PC-9 (cell line): ENCODE measurements at regions not wholly inside any gene's neighbourhood (a gene's known extent, or its start where the extent isn't known, plus 50 kb on each side); places are given as distances from the start of the nearest gene placed in this dataset.

Experiments used
- BruUV-seq: library from RNA; stranded (reverse); fragments of 400-500 nt; replicated peaks from 2 replicates; lab custom pipeline; 2021; lab: Mats Ljungman, UMichigan
- CTCF ChIA-PET: fragments of 300-600 bp; sonication (Branson Sonifier 250); formaldehyde crosslinking; loops from one replicate; lab custom pipeline; 2022; ENCODE audit warnings: antibody characterized with exemption; lab: Charles Lee
- POLR2A ChIA-PET: fragments of 300-600 bp; sonication (Branson Sonifier 250); formaldehyde crosslinking; loops from one replicate; lab custom pipeline; 2022; ENCODE audit warnings: antibody characterized with exemption; ENCODE audit not compliant: unreplicated experiment; lab: Charles Lee
- DNase-seq, 2 experiments: peaks; one replicate each; pipeline versions ENCODE4 v3.0.0 to v3.0.0-alpha.2; 2015 to 2022; ENCODE audit warnings: mixed read lengths in 1 of 2
- H2AFZ ChIP-seq: fragments of 200-600 bp; sonication (generic); 2 replicates; pipeline ENCODE4 v1.8.1; 2017; ENCODE audit warnings: antibody characterized with exemption
- H3F3A ChIP-seq: fragments of 200-600 bp; sonication (generic); 2 replicates; pipeline ENCODE4 v1.8.1; 2017; ENCODE audit warnings: antibody characterized with exemption, mild to moderate bottlenecking, low read depth; ENCODE audit not compliant: insufficient read depth
- H3K27ac ChIP-seq: fragments of 200-600 bp; sonication (generic); 2 replicates; pipeline ENCODE4 v1.6.1; 2016; ENCODE audit warnings: mixed run types
- H3K27me3 ChIP-seq: fragments of 200-600 bp; sonication (generic); 2 replicates; pipeline ENCODE4 v1.6.1; 2016; ENCODE audit warnings: low read depth, mixed run types; ENCODE audit not compliant: insufficient read depth
- H3K36me3 ChIP-seq: fragments of 200-600 bp; sonication (generic); 2 replicates; pipeline ENCODE4 v1.6.1; 2016; ENCODE audit warnings: low read depth, mixed run types
- H3K4me1 ChIP-seq: fragments of 200-600 bp; sonication (generic); replicated peaks from 2 replicates; pipeline ENCODE4 v1.6.1; 2016; ENCODE audit warnings: mixed run types; ENCODE audit not compliant: insufficient read depth
- H3K4me2 ChIP-seq: fragments of 200-600 bp; sonication (generic); 2 replicates; pipeline ENCODE4 v1.6.1; 2017; ENCODE audit warnings: mixed run types
- H3K4me3 ChIP-seq: fragments of 200-600 bp; sonication (generic); 2 replicates; pipeline ENCODE4 v1.6.1; 2016; ENCODE audit warnings: mixed run types
- H3K79me2 ChIP-seq: fragments of 200-600 bp; sonication (generic); 2 replicates; pipeline ENCODE4 v1.6.1; 2017; ENCODE audit warnings: low read depth, mixed run types
- H3K9me2 ChIP-seq: fragments of 200-600 bp; sonication (generic); 2 replicates; pipeline ENCODE4 v1.8.1; 2017; ENCODE audit warnings: mild to moderate bottlenecking; ENCODE audit not compliant: insufficient read depth
- H3K9me3 ChIP-seq: fragments of 200-600 bp; sonication (generic); 2 replicates; pipeline ENCODE4 v1.8.1; 2016; ENCODE audit warnings: low read depth; ENCODE audit not compliant: insufficient read depth
- H4K20me1 ChIP-seq: fragments of 200-600 bp; sonication (generic); 2 replicates; pipeline ENCODE4 v1.8.1; 2017; ENCODE audit not compliant: insufficient read depth
- EZH2 ChIP-seq: fragments of 200-600 bp; sonication (generic); IDR thresholded peaks from 2 replicates; pipeline ENCODE4 v1.8.0; 2017; ENCODE audit warnings: antibody characterized with exemption, low read depth
- intact Hi-C: fragments of 100-400 bp; cut with micrococcal nuclease; formaldehyde crosslinking; loops from one replicate; pipeline ENCODE4 v1.10.0; 2022; ENCODE audit not compliant: unreplicated experiment
- TF ChIP-seq, protein P1 (sequence below): fragments of 200-600 bp; sonication (generic); conservative IDR thresholded peaks from 2 replicates; pipeline ENCODE4 v1.6.1; 2017; ENCODE audit warnings: mixed run types, antibody characterized with exemption, mild to moderate bottlenecking, moderate library complexity

DNA sequence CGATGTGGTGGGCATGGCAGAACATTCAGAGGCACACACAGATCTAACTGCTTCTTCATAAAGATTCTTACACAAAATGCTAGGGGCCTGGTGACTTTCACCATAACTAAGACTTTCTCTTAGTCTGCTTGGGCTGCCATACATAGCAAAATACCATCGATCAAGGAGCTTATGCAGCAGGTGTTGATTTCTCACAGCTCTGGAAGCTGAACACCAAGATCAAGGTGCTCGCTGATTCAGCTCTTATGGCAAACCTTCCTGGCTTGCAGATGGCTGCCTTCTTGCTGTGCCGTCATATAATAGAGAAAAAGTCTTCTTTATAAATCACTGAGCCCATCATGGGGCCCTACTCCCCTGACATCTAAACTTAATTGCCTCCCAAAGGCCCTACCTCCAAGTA, 487.3 kb downstream of the AJAP1 start:
- ChIA-PET CTCF (no interaction called here), POLR2A (no interaction called here)
- intact Hi-C loops = no loop called here
- no TSS peak for BruUV-seq
- Histone ChIP-seq H3K79me2 (no peaks in the 10 kb centered on the region), H3K9me3 (no peaks in the 10 kb centered on the region), H3K4me2 (no peak overlapping the region), H3K9me2 (no peaks in the 10 kb centered on the region), H3K4me3 (no peak overlapping the region), H3K36me3 (no peaks in the 10 kb centered on the region), H3F3A (no peaks in the 10 kb centered on the region), H3K4me1 (no peaks in the 10 kb centered on the region), H4K20me1 (no peaks in the 10 kb centered on the region), H3K27ac (no peak overlapping the region), H3K27me3 (peaks cover 13% of the 10 kb centered on the region), H2AFZ (no peak overlapping the region)
- no peak for DNase-seq
- TF ChIP-seq, protein P1, sequence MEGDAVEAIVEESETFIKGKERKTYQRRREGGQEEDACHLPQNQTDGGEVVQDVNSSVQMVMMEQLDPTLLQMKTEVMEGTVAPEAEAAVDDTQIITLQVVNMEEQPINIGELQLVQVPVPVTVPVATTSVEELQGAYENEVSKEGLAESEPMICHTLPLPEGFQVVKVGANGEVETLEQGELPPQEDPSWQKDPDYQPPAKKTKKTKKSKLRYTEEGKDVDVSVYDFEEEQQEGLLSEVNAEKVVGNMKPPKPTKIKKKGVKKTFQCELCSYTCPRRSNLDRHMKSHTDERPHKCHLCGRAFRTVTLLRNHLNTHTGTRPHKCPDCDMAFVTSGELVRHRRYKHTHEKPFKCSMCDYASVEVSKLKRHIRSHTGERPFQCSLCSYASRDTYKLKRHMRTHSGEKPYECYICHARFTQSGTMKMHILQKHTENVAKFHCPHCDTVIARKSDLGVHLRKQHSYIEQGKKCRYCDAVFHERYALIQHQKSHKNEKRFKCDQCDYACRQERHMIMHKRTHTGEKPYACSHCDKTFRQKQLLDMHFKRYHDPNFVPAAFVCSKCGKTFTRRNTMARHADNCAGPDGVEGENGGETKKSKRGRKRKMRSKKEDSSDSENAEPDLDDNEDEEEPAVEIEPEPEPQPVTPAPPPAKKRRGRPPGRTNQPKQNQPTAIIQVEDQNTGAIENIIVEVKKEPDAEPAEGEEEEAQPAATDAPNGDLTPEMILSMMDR = no peak
- no peak for TF ChIP-seq EZH2

DNA sequence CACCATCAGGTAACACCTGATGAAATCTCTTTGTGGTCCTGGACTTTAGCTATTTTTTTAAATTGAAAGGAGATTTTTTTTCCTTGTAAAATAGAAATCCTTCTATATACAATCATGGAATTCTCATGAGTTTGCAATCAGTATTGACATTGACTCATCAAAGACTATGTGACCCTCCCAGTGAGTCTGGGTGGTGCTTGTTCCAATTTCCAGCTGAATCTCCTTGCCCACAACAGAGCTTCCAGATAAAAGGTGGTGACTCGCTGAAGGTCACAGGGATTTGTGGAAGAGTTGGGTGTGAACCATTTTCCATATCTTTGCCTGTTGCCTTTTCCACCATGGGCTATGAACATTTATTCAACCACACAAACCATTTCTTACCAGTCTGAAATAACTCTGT, 486.6 kb downstream of the AJAP1 start:
- Histone ChIP-seq H3K9me3 (no peaks in the 10 kb centered on the region), H3K27me3 (peaks cover 13% of the 10 kb centered on the region), H3K4me1 (no peaks in the 10 kb centered on the region), H3K79me2 (no peaks in the 10 kb centered on the region), H3F3A (no peaks in the 10 kb centered on the region), H3K27ac (no peak overlapping the region), H4K20me1 (no peaks in the 10 kb centered on the region), H3K36me3 (no peaks in the 10 kb centered on the region), H3K4me3 (no peak overlapping the region), H3K9me2 (no peaks in the 10 kb centered on the region), H2AFZ (no peak overlapping the region), H3K4me2 (no peak overlapping the region)
- BruUV-seq = no TSS peak
- ChIA-PET POLR2A (no interaction called here), CTCF (no interaction called here)
- no peak for DNase-seq
- no peak for TF ChIP-seq EZH2
- TF ChIP-seq, protein P1 = no peak
- intact Hi-C loops = no loop called here

DNA sequence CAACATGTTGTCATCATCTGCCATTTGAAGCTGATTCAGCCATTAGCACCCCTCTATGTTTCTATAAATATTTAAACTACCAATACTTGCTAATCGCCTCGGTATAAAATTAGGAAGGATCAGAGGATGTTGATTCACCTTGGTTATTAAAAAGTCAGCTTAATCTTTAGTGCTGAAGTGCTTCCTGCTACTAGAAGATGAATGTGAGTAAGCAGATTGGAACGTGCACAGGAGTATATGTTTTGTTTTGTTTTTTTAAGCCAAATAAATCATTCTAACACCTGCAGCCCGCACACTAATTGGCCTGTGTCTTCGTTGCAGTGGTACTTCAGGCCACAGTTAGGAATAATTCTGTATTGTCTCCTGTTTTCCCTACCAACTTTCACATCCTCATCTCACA, 485.7 kb downstream of the AJAP1 start:
- intact Hi-C loops = no loop called here
- no peak overlapping the region for H3K27ac ChIP-seq
- no peaks in the 10 kb centered on the region for H3K36me3 ChIP-seq
- no peaks in the 10 kb centered on the region for H3K9me2 ChIP-seq
- peaks cover 18% of the 10 kb centered on the region for H3K27me3 ChIP-seq
- H2AFZ ChIP-seq = no peak overlapping the region
- no peaks in the 10 kb centered on the region for H4K20me1 ChIP-seq
- ChIA-PET CTCF (no interaction called here), POLR2A (no interaction called here)
- DNase-seq = no peak
- H3F3A ChIP-seq = no peaks in the 10 kb centered on the region
- H3K4me1 ChIP-seq = no peaks in the 10 kb centered on the region
- H3K9me3 ChIP-seq = no peaks in the 10 kb centered on the region
- no TSS peak for BruUV-seq
- no peaks in the 10 kb centered on the region for H3K79me2 ChIP-seq
- TF ChIP-seq, protein P1 = no peak
- no peak for TF ChIP-seq EZH2
- H3K4me3 ChIP-seq = no peak overlapping the region
- H3K4me2 ChIP-seq = no peak overlapping the region
